HG02571 (cell line): ENCODE measurements at regions not wholly inside any gene's neighbourhood (a gene's known extent, or its start where the extent isn't known, plus 50 kb on each side); places are given as distances from the start of the nearest gene placed in this dataset.

Source experiments
- ATAC-seq: cut with Tn5 transposase; IDR thresholded peaks from one replicate; pipeline ENCODE4 v1.9.1; 2021; ENCODE audit warnings: mild to moderate bottlenecking, moderate library complexity; ENCODE audit not compliant: unreplicated experiment

DNA sequence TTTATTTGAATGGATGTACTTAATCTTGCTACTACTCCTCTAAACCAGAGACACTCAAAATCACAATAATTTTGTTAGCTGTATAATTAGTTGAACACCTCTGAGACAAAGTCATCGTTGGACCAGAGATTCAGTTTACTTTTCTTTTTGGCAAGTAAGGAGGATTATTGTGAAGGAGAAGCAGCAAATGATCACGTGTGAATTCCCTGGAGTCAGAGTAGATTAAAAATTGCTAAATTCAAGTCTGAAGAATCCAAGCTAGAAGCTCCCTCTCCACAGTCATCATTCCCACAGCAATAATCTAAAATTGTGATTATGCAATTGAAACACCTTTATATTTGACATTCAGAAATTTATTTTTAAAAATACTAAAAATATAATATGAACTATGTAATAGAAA, 484.4 kb downstream of the CMPK2 start:
- ATAC-seq: no peak

GRCh38 chr2:6384341-6384740, 481.4 kb downstream of the CMPK2 start:
- ATAC-seq: no peak

- no peak for ATAC-seq
Measured at GRCh38 chr2:6392354-6392753, 473.4 kb downstream of the CMPK2 start.

DNA sequence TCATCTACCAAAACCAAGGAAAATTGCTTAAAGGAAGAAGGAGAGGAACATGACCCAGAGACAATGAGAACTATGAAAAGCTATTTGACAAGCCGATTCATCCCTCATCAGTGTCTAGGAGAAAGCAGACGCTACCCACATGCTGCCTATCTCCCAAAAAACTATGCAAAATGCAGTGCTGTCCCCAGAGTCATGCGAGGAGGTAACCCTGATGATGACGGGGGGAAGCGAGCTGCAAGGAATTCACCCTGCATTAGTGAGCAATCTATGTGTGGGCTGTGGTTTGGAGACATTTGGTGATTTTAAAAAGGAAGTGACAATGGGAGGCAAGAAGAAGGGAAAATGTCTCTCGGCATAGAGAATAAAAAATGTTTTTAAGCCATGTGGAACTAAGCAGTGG, 472.7 kb downstream of the CMPK2 start:
- ATAC-seq: no peak

DNA sequence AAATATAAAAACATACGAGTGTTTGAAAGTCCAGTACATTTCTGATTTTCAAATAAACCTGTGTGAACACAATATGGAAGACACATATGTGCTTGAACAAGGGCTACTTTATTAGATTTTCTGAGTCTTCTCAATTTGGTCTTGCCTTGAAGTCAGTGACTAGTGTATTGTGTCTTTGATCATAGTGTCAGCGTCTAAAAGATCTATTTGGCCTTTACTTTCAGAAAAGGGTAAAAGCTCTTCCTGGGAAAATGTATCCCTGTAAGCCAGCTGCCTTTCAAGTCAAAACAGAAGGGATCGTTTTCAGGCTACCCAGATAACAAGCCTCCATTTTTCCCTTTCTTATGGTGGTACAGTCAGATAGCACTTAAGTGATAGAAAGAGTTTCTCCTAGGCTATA, 471.9 kb downstream of the CMPK2 start:
- no peak for ATAC-seq

DNA sequence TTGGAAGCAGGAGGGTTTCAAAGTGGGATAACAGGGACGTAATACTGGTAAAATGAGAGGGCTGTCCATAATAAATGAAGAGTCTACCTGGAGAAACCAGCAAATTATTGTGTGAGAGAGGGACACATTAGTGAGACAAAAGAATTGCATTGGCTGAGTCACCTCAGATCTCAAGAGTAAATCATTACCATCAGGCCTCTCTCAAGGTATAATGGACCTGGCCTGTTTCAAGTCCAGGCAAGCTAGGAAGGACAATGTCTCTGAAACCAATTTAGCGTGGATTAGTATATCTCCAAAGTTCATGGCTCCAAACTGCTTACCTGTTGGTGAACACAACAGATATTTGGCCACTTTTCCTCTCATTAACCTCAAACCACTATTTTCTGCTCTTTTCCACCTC, 471.4 kb downstream of the CMPK2 start:
- ATAC-seq: no peak

DNA sequence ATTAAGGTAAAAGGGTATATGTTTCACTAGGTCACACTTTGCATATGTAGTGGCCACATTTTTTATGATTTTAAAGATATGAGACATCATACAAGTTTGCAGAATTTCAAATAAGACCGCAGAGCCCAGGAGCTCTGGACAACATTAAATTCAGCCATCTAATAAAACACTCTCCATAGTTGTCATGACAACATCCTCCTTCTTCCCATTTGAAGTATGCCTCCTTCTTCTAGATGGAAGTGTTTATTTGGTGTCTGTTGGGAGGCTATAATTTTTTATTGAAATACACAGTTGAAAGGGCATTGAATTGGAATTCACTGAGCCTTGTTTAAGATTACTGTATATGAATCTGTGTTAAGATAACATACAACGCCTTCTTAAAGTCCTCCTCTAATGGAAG, 467.3 kb downstream of the CMPK2 start:
- no peak for ATAC-seq

DNA sequence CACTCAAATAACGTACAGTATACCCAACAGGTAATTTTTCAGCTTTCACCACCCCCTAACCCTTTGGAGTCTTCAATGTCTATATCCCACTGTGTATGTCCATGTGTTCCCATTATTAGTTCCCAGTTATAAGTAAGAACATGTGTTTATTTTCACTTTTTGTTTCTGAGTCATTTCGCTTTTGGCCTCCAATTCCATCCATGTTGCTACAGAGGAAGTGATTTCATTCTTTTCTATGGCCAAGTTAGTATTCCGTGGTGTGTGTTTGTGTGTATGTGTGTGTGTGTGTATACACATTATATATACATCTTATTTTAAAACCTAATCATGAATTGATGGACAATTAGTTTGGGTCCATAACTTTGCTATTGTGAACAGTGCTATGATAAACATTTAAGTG, 464.4 kb downstream of the CMPK2 start:
- no peak for ATAC-seq

DNA sequence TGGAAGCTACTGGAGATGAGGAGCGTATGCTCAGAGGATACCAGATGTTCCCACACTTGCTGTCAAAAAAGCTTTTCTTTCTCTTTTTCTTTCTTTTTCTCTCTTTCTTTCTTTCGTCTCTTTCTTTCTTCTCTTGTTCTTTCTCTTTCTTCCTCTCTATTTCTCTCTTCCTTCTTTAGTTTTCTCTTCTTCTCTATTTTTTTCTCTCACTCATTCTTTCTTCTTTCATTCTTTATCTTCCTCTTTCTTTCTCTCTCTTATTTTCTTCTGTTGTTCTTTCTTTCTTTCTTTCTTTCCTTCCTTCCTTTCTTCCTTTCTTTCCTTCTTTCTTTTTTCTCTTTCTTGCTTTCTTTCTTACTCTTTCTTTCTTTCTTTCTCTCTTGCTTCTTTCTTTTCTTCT, 457.6 kb downstream of the CMPK2 start:
- no peak for ATAC-seq

- no peak for ATAC-seq
Measured at GRCh38 chr2:6410313-6410712, 455.4 kb downstream of the CMPK2 start.

DNA sequence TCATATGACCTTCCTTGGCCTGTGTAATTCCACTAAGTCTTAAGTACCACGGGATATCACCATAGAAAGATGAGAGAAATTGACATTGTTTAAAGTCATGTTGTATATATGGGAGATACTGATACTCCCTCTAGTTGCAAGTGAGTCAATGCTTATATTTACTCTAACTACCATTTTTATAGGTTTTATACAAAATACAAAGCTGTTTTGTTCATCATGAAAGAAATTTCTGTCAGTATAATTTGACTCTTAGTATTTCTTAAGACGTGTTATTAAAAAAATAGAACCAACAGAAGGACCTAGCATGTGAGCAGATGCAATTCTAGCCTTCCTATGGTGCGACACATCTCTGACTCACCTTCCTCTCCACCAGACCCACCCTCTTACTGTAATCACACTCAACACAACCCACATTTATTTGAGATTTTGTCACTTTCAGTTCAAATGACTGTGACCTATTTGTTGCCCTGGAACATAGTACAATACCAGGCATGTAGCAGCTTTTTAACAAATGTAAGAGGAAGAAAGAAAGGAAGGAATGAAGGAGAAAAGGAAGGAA, 453.1 kb downstream of the CMPK2 start:
- no peak for ATAC-seq

DNA sequence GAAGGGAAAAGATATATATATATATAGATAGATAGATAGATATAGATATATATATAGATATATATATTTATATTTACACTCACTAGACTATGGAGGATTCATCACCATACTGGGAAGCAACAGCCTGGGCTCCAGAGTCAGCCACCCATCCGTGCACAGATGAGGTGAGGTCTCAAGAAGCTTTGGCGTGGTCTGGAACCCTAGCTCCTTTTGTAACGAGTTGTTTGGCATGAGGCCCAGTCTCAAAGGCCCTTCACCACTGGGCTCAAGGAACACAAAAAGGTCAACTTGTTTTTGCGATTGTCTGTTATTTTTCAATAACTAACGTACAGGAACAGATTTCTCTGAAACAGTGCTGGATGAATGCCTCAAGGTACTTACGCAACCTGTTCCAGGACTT, 448.7 kb downstream of the CMPK2 start:
- no peak for ATAC-seq

- no peak for ATAC-seq
Measured at GRCh38 chr2:6418291-6418690, 447.4 kb downstream of the CMPK2 start.

GRCh38 chr2:6421138-6421730, 444.5 kb downstream of the CMPK2 start:
- no peak for ATAC-seq

DNA sequence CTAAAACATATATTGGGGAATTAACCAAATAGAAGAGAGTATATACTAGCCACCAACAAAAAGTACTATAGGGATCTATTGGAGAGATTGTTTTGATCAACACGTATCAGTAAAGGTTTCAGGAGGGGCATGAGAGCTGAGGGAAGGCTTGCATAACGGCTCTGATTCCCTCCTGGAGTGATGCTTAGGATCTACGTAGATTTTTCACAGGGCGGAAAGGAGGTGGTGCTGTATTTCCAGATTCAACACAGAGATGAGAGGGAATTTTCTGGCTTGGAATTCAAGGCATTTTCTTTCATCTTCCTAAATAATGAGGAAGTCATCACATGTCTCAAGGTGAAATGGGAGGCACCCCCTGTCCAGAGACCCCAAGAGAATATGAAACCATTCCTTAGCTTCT, 443.8 kb downstream of the CMPK2 start:
- no peak for ATAC-seq

DNA sequence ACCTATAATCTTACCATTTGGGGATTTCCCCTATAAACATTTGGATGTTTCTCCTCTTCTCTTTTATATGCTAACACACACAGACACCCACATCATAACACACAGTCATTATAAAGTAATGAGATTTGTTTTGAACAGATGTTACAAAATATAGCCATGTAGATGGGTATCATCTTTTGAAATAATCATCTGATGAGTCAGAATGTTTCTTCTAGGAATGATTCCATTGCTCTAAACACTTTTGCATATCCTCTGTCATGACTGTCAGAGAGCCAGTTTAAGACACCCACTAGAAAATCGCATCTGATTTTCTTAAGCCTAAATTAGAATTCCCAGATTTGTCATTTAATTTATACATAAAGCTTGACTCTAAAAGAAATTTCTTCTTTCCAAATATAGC, 442.6 kb downstream of the CMPK2 start:
- ATAC-seq: no peak

DNA sequence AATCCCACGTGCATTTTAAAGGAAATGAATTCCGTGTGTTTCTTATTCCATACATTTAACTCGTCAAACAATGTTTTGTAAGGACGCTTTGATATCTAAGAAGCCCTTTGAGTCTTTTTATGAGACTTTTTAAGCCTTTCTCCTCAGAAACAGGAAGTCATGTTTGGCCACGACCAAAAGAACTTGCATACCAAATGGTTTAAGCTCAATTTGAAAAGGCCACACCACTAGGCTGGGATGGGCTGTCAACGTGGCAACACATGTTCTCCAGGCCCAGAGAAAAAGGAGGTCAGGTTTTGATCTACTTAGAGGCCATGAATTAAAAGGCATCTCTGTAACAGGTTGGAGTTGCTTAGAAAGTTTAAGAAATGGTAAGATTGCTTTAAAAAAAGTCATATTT, 441.8 kb downstream of the CMPK2 start:
- ATAC-seq: no peak

DNA sequence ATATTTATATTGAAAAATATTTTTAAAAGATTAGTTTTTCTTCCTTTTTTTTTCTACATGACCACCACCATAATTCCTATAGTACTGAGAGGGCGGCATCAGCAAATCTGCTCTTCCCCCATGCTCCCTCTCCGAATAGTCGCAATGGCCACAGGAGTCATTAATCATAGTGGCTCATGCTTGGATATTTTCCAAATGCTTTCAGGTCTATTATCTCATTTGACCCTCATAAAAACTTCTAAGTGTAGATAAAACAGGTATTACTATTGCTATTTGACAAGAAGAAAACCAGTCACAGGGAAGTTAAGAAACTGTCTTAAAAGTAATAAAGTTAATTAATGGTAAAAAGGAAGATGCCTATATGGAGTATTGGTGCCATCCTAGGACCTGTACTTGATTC, 440.7 kb downstream of the CMPK2 start:
- no peak for ATAC-seq

- no peak for ATAC-seq
Measured at GRCh38 chr2:6429210-6429986, 436.3 kb downstream of the CMPK2 start.

DNA sequence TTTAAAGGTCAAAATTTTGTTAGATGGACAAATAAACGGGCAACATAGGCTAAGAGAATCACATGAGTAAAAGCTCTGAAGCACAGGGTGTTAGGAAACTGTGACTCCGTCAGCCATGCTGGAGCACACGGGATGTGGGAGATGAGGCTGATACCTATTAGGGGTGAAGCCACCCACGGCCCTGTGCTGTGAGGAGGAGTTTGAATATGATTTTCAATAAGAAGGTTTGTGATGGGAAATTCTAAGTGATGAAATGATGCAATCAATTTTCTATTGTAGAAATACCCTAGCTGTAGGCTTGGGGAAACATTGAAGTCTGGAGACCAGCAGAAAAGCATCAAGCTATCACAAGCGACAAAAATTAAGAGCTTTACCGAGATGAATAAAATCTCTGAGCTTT, 431.3 kb downstream of the CMPK2 start:
- ATAC-seq: no peak

- no peak for ATAC-seq
Measured at GRCh38 chr2:6441800-6442199, 423.9 kb downstream of the CMPK2 start.

- no peak for ATAC-seq
Measured at GRCh38 chr2:6442252-6442985, 423.3 kb downstream of the CMPK2 start.
